PC-9 (cell line): ENCODE measurements at regions not wholly inside any gene's neighbourhood (a gene's known extent, or its start where the extent isn't known, plus 50 kb on each side); places are given as distances from the start of the nearest gene placed in this dataset.

Experiments
- BruUV-seq: library from RNA; stranded (reverse); fragments of 400-500 nt; replicated peaks from 2 replicates; lab custom pipeline; 2021; lab: Mats Ljungman, UMichigan
- CTCF ChIA-PET: fragments of 300-600 bp; sonication (Branson Sonifier 250); formaldehyde crosslinking; loops from one replicate; lab custom pipeline; 2022; ENCODE audit warnings: antibody characterized with exemption; lab: Charles Lee
- POLR2A ChIA-PET: fragments of 300-600 bp; sonication (Branson Sonifier 250); formaldehyde crosslinking; loops from one replicate; lab custom pipeline; 2022; ENCODE audit warnings: antibody characterized with exemption; ENCODE audit not compliant: unreplicated experiment; lab: Charles Lee
- DNase-seq, 2 experiments: peaks; one replicate each; pipeline versions ENCODE4 v3.0.0 to v3.0.0-alpha.2; 2015 to 2022; ENCODE audit warnings: mixed read lengths in 1 of 2
- H2AFZ ChIP-seq: fragments of 200-600 bp; sonication (generic); 2 replicates; pipeline ENCODE4 v1.8.1; 2017; ENCODE audit warnings: antibody characterized with exemption
- H3F3A ChIP-seq: fragments of 200-600 bp; sonication (generic); 2 replicates; pipeline ENCODE4 v1.8.1; 2017; ENCODE audit warnings: antibody characterized with exemption, mild to moderate bottlenecking, low read depth; ENCODE audit not compliant: insufficient read depth
- H3K27ac ChIP-seq: fragments of 200-600 bp; sonication (generic); 2 replicates; pipeline ENCODE4 v1.6.1; 2016; ENCODE audit warnings: mixed run types
- H3K27me3 ChIP-seq: fragments of 200-600 bp; sonication (generic); 2 replicates; pipeline ENCODE4 v1.6.1; 2016; ENCODE audit warnings: low read depth, mixed run types; ENCODE audit not compliant: insufficient read depth
- H3K36me3 ChIP-seq: fragments of 200-600 bp; sonication (generic); 2 replicates; pipeline ENCODE4 v1.6.1; 2016; ENCODE audit warnings: low read depth, mixed run types
- H3K4me1 ChIP-seq: fragments of 200-600 bp; sonication (generic); replicated peaks from 2 replicates; pipeline ENCODE4 v1.6.1; 2016; ENCODE audit warnings: mixed run types; ENCODE audit not compliant: insufficient read depth
- H3K4me2 ChIP-seq: fragments of 200-600 bp; sonication (generic); 2 replicates; pipeline ENCODE4 v1.6.1; 2017; ENCODE audit warnings: mixed run types
- H3K4me3 ChIP-seq: fragments of 200-600 bp; sonication (generic); 2 replicates; pipeline ENCODE4 v1.6.1; 2016; ENCODE audit warnings: mixed run types
- H3K79me2 ChIP-seq: fragments of 200-600 bp; sonication (generic); 2 replicates; pipeline ENCODE4 v1.6.1; 2017; ENCODE audit warnings: low read depth, mixed run types
- H3K9me2 ChIP-seq: fragments of 200-600 bp; sonication (generic); 2 replicates; pipeline ENCODE4 v1.8.1; 2017; ENCODE audit warnings: mild to moderate bottlenecking; ENCODE audit not compliant: insufficient read depth
- H3K9me3 ChIP-seq: fragments of 200-600 bp; sonication (generic); 2 replicates; pipeline ENCODE4 v1.8.1; 2016; ENCODE audit warnings: low read depth; ENCODE audit not compliant: insufficient read depth
- H4K20me1 ChIP-seq: fragments of 200-600 bp; sonication (generic); 2 replicates; pipeline ENCODE4 v1.8.1; 2017; ENCODE audit not compliant: insufficient read depth
- CTCF ChIP-seq: fragments of 200-600 bp; sonication (generic); conservative IDR thresholded peaks from 2 replicates; pipeline ENCODE4 v1.6.1; 2017; ENCODE audit warnings: mixed run types, antibody characterized with exemption, mild to moderate bottlenecking, moderate library complexity
- EZH2 ChIP-seq: fragments of 200-600 bp; sonication (generic); IDR thresholded peaks from 2 replicates; pipeline ENCODE4 v1.8.0; 2017; ENCODE audit warnings: antibody characterized with exemption, low read depth
- intact Hi-C: fragments of 100-400 bp; cut with micrococcal nuclease; formaldehyde crosslinking; loops from one replicate; pipeline ENCODE4 v1.10.0; 2022; ENCODE audit not compliant: unreplicated experiment

- POLR2A ChIA-PET: no interaction called here
Observed at GRCh38 chr14:43147485-43147884, 1359.6 kb downstream of the FSCB start.

DNA sequence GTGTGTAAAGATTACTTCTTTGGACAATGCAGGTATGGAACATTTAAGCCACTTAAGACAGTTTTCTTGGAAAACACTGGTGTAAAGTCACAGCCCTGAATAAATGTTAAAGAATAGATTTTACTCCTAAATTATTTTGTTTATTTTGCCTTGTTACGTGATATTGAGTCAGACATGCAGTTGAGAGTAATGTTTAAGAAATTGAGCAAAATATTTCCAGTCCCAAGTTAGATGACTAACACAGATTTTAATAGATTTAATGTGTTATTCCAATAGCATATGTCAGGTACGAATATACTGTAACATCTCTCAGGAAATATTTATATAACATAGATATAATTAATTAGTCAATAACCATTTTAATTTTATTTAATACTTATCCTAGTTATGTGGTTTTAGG is 1361.7 kb downstream of the FSCB start:
- no peaks in the 10 kb centered on the region for H3K9me3 ChIP-seq
- no peaks in the 10 kb centered on the region; the same call in 1 of the 2 replicates for H3K9me2 ChIP-seq
- no peaks in the 10 kb centered on the region for H3F3A ChIP-seq
- no peak overlapping the region for H2AFZ ChIP-seq
- no peaks in the 10 kb centered on the region for H3K4me1 ChIP-seq
- H3K79me2 ChIP-seq: no peaks in the 10 kb centered on the region
- no TSS peak for BruUV-seq
- no peaks in the 10 kb centered on the region for H4K20me1 ChIP-seq
- CTCF ChIA-PET: no interaction called here
- no peak overlapping the region for H3K4me2 ChIP-seq
- no peak for TF ChIP-seq EZH2
- TF ChIP-seq CTCF: no peak
- H3K4me3 ChIP-seq: no peak overlapping the region
- no peaks in the 10 kb centered on the region for H3K27me3 ChIP-seq
- DNase-seq: no peak
- no peak overlapping the region for H3K27ac ChIP-seq
- intact Hi-C loops: no loop called here
- no peaks in the 10 kb centered on the region for H3K36me3 ChIP-seq
- POLR2A ChIA-PET: no interaction called here

More at GRCh38 chr14:43147485-43147884, 1359.6 kb downstream of the FSCB start:
- H3K27me3 ChIP-seq: no peaks in the 10 kb centered on the region
- H4K20me1 ChIP-seq: no peaks in the 10 kb centered on the region
- H3K4me2 ChIP-seq: no peak overlapping the region
- no TSS peak for BruUV-seq
- H3K79me2 ChIP-seq: no peaks in the 10 kb centered on the region
- no peaks in the 10 kb centered on the region; the same call in 1 of the 2 replicates for H3K9me2 ChIP-seq
- no peaks in the 10 kb centered on the region for H3K4me1 ChIP-seq
- no peak for DNase-seq
- no peak overlapping the region for H2AFZ ChIP-seq
- no peak overlapping the region for H3K27ac ChIP-seq
- no peak overlapping the region for H3K4me3 ChIP-seq
- TF ChIP-seq EZH2 (no peak), CTCF (no peak)
- H3K9me3 ChIP-seq: no peaks in the 10 kb centered on the region
- no peaks in the 10 kb centered on the region for H3F3A ChIP-seq
- CTCF ChIA-PET: no interaction called here
- H3K36me3 ChIP-seq: no peaks in the 10 kb centered on the region
- intact Hi-C loops: no loop called here

DNA sequence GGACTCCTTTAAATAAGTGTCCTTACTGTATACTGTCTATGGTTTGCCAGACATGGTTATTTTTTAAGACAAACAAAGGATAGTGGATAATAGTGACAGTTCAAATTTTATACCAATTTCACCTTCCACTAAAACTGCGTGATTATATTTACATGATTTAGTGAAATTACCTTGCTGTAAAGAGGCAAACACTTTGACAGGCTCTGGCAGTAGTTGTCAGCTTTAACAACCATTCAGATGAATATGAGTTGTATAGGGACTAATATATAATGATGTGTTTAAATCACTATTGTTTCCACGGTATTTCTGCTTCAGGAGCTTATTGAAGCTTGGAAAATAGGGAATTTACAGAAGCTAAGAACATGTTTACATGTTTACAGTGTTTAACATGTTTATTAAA is 1364.0 kb downstream of the FSCB start:
- intact Hi-C loops: no loop called here
- CTCF ChIA-PET: no interaction called here

More for the DNA sequence above, 1364.0 kb downstream of the FSCB start:
- H4K20me1 ChIP-seq: no peaks in the 10 kb centered on the region
- no peak overlapping the region for H2AFZ ChIP-seq
- H3F3A ChIP-seq: no peaks in the 10 kb centered on the region
- no peak overlapping the region for H3K27ac ChIP-seq
- POLR2A ChIA-PET: no interaction called here
- H3K4me3 ChIP-seq: no peak overlapping the region
- H3K27me3 ChIP-seq: no peaks in the 10 kb centered on the region
- no peak for TF ChIP-seq CTCF
- no peak for TF ChIP-seq EZH2
- H3K9me3 ChIP-seq: no peaks in the 10 kb centered on the region
- BruUV-seq: no TSS peak
- no peak overlapping the region for H3K4me2 ChIP-seq
- DNase-seq: no peak
- no peaks in the 10 kb centered on the region; the same call in 1 of the 2 replicates for H3K9me2 ChIP-seq
- no peaks in the 10 kb centered on the region for H3K79me2 ChIP-seq
- no peaks in the 10 kb centered on the region for H3K36me3 ChIP-seq
- no peaks in the 10 kb centered on the region for H3K4me1 ChIP-seq
